SH-SY5Y (cell line): ENCODE measurements at regions not wholly inside any gene's neighbourhood (a gene's known extent, or its start where the extent isn't known, plus 50 kb on each side); places are given as distances from the start of the nearest gene placed in this dataset.

ENCODE experiments used
- GATA2 ChIP-seq: IDR thresholded peaks from 2 replicates; pipeline ENCODE4 v1.6.1; 2011; ENCODE audit warnings: mild to moderate bottlenecking, low read depth, low read length
- GATA3 ChIP-seq: IDR thresholded peaks from 2 replicates; pipeline ENCODE4 v1.6.1; 2011; ENCODE audit warnings: low read depth, mild to moderate bottlenecking, low read length, moderate library complexity

GRCh38 chr10:62633976-62634375 lies 170.5 kb upstream of the ADO start:
- TF ChIP-seq GATA3 (no peak), GATA2 (no peak)
